Uterus (tissue), 3 donors: ENCODE measurements at regions not wholly inside any gene's neighbourhood (a gene's known extent, or its start where the extent isn't known, plus 50 kb on each side); places are given as distances from the start of the nearest gene placed in this dataset.

Experiments
- DNase-seq, 2 donors: peaks; one replicate each; pipeline ENCODE4 v3.0.0-alpha.2; 2019 to 2020
- H3K27ac ChIP-seq, 2 donors: fragments of 200-600 bp; sonication (generic); 1 replicate in 1 of 2; 2 replicates in 1 of 2; pipeline ENCODE4 v1.5.1; 2016 to 2018
- H3K27me3 ChIP-seq, 2 donors: fragments of 200-600 bp; sonication (generic); one replicate each; pipeline ENCODE4 v1.5.1; 2018 to 2019; ENCODE audit warnings: control low read depth in 1 of 2
- H3K36me3 ChIP-seq, 2 donors: fragments of 200-600 bp; sonication (generic); one replicate each; pipeline ENCODE4 v1.5.1; 2019; ENCODE audit warnings: control low read depth in 1 of 2
- H3K4me1 ChIP-seq, 2 donors: fragments of 200-600 bp; sonication (generic); one replicate each; pipeline ENCODE4 v1.5.1; 2018 to 2019; ENCODE audit warnings: control low read depth in 1 of 2
- H3K4me3 ChIP-seq, 2 donors: fragments of 200-600 bp; sonication (generic); 1 replicate in 1 of 2; 2 replicates in 1 of 2; pipeline ENCODE4 v1.5.1; 2018 to 2019; ENCODE audit warnings: mild to moderate bottlenecking in 1 of 2
- H3K9me3 ChIP-seq, 2 donors: fragments of 200-600 bp; sonication (generic); one replicate each; pipeline ENCODE4 v1.5.1; 2019; ENCODE audit warnings: control low read depth in 1 of 2
- POLR2A ChIP-seq, 2 donors: fragments of 450-650 bp; IDR thresholded peaks; one replicate each; pipeline ENCODE4 v1.6.1; 2016; ENCODE audit warnings: antibody characterized with exemption in 2 of 2, mild to moderate bottlenecking in 1 of 2, moderate library complexity in 1 of 2
- intact Hi-C: fragments of 100-400 bp; cut with DNase I; formaldehyde crosslinking; loops from one replicate; pipeline ENCODE4 v1.15.1; 2023; ENCODE audit warnings: low total_unique reads
- TF ChIP-seq, protein P1 (sequence below), 4 experiments: fragments of 200-600 bp in 2 of 4; fragments of 450-650 bp in 2 of 4; sonication (generic) in 2 of 4; IDR thresholded peaks; one replicate each; pipeline ENCODE4 v1.5.1; 2016 to 2019; ENCODE audit warnings: antibody characterized with exemption in 4 of 4, mild to moderate bottlenecking in 2 of 4, moderate library complexity in 1 of 4
- donor health status: DM: yes; HTN: yes; CAD: no.

DNA sequence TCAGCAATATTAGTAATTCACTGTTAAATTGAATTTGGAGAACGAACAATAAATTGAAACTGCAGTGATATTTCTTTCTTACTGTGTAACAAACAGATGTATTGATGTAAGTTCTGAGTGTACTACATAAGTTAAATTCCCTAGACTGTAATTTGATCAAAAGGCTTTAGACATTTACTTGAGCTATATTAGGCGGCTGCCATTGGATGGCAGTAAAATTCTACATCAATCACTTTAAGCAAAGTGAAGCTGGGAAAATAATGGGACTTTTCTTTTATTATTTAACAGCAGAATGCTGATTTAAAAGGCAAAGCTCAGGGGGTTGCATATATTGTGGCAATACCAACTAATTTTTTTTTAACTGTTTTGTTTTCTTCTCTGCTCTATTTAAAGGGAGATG lies 212.6 kb upstream of the PLSCR5 start:
- TF ChIP-seq POLR2A (IDR thresholded peaks at IDR 0.05) = no peak
- TF ChIP-seq, protein P1, sequence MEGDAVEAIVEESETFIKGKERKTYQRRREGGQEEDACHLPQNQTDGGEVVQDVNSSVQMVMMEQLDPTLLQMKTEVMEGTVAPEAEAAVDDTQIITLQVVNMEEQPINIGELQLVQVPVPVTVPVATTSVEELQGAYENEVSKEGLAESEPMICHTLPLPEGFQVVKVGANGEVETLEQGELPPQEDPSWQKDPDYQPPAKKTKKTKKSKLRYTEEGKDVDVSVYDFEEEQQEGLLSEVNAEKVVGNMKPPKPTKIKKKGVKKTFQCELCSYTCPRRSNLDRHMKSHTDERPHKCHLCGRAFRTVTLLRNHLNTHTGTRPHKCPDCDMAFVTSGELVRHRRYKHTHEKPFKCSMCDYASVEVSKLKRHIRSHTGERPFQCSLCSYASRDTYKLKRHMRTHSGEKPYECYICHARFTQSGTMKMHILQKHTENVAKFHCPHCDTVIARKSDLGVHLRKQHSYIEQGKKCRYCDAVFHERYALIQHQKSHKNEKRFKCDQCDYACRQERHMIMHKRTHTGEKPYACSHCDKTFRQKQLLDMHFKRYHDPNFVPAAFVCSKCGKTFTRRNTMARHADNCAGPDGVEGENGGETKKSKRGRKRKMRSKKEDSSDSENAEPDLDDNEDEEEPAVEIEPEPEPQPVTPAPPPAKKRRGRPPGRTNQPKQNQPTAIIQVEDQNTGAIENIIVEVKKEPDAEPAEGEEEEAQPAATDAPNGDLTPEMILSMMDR (IDR thresholded peaks at IDR 0.05) = no peak
- no peak overlapping the region for H3K4me3 ChIP-seq
- intact Hi-C loops = no loop called here
- H3K36me3 ChIP-seq = no peaks in the 10 kb centered on the region
- no peak overlapping the region for H3K27ac ChIP-seq
- H3K4me1 ChIP-seq = no peaks in the 10 kb centered on the region
- no peaks in the 10 kb centered on the region for H3K27me3 ChIP-seq
- H3K9me3 ChIP-seq = no peaks in the 10 kb centered on the region
- no peak for DNase-seq

DNA sequence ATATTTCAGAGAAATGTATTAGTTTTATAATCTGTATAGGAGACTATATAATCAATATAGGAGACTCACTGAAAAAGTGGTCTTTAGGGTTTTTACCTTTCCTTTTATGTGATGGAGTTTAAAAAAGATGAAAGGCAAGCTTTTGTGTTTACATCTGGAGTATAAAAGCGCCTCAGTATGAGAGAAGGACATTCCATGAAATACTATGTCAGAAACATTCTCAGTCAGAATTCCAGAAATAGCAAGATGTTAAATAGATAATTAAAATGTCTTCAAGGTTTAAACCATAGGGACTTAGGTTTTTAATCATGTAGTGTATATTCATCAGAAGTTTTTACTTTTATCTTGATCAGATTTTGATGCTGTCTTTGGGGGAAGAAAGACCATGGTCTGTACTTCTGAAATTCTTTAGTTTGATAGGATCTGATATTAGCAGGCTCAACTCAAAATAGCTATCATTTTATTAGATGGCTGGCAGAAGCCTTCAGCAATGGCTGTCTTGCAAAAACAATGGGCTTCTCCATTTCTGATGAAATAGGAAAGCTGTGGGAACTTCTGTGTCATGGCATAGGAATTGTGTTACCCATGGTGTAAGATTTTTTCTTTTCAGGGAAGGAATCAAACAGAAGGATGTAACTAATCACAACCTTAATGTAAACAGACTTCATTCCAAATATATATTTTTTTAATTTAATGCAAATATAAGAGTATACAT lies 209.6 kb upstream of the PLSCR5 start:
- intact Hi-C loops = no loop called here
- Histone ChIP-seq H3K27me3 (no peaks in the 10 kb centered on the region), H3K4me3 (no peak overlapping the region), H3K9me3 (no peaks in the 10 kb centered on the region), H3K4me1 (no peaks in the 10 kb centered on the region), H3K27ac (no peak overlapping the region), H3K36me3 (no peaks in the 10 kb centered on the region)
- no peak for DNase-seq
- no peak for TF ChIP-seq POLR2A (IDR thresholded peaks at IDR 0.05)
- TF ChIP-seq, protein P1 (IDR thresholded peaks at IDR 0.05) = no peak

DNA sequence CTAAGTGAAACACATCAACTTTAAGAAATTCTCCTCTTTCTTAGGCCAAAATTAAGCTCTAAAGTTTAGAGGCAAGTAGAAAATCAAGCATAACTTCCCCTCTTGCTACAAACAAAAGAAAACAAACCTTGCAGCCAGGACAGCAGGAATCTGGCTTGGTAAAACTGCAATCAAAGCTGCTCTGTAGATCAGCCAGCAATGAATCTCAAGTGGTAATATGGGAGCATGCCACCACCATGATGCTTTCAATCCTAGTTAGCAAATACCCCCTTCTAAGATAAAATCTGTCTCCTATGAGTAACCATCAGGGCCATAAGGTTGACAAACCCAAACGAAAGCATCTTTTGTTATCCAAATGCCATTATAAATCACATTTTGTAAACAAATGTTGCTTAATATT lies 208.3 kb upstream of the PLSCR5 start:
- intact Hi-C loops = no loop called here
- Histone ChIP-seq H3K27ac (no peak overlapping the region), H3K27me3 (no peaks in the 10 kb centered on the region), H3K36me3 (no peaks in the 10 kb centered on the region), H3K9me3 (no peaks in the 10 kb centered on the region), H3K4me3 (no peak overlapping the region), H3K4me1 (no peaks in the 10 kb centered on the region)
- no peak for DNase-seq
- TF ChIP-seq, protein P1 (IDR thresholded peaks at IDR 0.05) = no peak
- no peak for TF ChIP-seq POLR2A (IDR thresholded peaks at IDR 0.05)

DNA sequence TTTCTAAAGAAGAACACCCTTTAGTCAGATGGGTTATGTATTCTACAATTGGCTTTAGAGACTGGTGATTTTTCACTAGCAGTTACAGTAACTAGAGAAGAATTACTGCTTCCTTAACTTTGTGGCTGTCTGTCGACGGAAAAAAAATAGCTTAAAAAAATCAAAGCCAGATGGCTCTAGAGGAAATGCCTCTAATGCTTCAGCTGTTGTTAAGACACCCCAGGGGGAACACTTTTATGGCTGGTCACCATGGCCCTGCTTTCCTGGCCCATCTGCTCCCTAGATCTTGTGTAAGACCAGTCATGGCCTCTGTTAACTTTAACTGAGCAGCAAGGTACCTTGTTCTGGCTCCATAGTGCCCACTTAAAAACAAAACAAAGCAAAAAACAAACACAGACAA lies 198.6 kb upstream of the PLSCR5 start:
- intact Hi-C loops = no loop called here

DNA sequence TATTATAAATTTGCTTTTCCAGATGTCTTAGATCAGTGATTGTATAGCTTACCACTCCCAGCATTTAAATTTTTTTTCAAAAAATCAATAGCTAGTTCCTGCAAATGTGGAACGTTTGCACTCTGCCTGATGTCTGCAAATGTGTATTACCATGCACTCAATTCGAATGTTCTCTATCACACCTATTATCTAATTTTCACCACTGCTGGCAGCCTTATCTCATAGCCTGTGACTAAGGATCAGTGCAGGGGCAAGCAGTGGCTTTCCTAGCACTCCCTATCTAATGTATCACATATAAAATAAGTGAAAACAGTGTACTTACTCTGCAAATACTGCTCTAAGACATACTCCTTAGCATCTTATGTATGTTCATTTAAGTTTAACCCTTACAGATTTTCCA lies 196.3 kb upstream of the PLSCR5 start:
- Histone ChIP-seq H3K4me1 (no peaks in the 10 kb centered on the region), H3K36me3 (no peaks in the 10 kb centered on the region), H3K27ac (no peak overlapping the region), H3K9me3 (no peaks in the 10 kb centered on the region), H3K4me3 (no peak overlapping the region), H3K27me3 (no peaks in the 10 kb centered on the region)
- intact Hi-C loops = no loop called here
- TF ChIP-seq, protein P1 (IDR thresholded peaks at IDR 0.05) = no peak
- no peak for TF ChIP-seq POLR2A (IDR thresholded peaks at IDR 0.05)
- no peak for DNase-seq

More for the DNA sequence above, 198.6 kb upstream of the PLSCR5 start:
- H3K27me3 ChIP-seq = no peaks in the 10 kb centered on the region
- H3K27ac ChIP-seq = no peak overlapping the region
- no peak overlapping the region for H3K4me3 ChIP-seq
- TF ChIP-seq, protein P1 (IDR thresholded peaks at IDR 0.05) = no peak
- TF ChIP-seq POLR2A (IDR thresholded peaks at IDR 0.05) = no peak
- no peaks in the 10 kb centered on the region for H3K36me3 ChIP-seq
- H3K9me3 ChIP-seq = no peaks in the 10 kb centered on the region
- no peaks in the 10 kb centered on the region for H3K4me1 ChIP-seq
- DNase-seq = no peak
